GM12878 (cell line): ENCODE measurements at regions not wholly inside any gene's neighbourhood (a gene's known extent, or its start where the extent isn't known, plus 50 kb on each side); places are given as distances from the start of the nearest gene placed in this dataset.

Experiments
- ATAC-seq: fragments of 200-7000 bp; cut with Tn5 transposase; 3 replicates; pipeline ENCODE4 v1.9.1; 2020; ENCODE audit warnings: mild to moderate bottlenecking, moderate library complexity
- BruUV-seq: library from RNA; stranded (reverse); fragments of 400-500 nt; replicated peaks from 2 replicates; lab custom pipeline; 2021; lab: Mats Ljungman, UMichigan
- CTCF ChIA-PET: fragments of 300-600 bp; sonication (Branson Sonifier 250); formaldehyde crosslinking; extraction: SDS; loops from one replicate; lab custom pipeline; 2021; ENCODE audit warnings: inconsistent platforms; lab: Yijun Ruan, JAX
- POLR2A ChIA-PET: fragments of 350-600 bp; formaldehyde crosslinking; extraction: SDS; loops from one replicate; lab custom pipeline; 2021; ENCODE audit warnings: inconsistent platforms; lab: Charles Lee
- RAD21 ChIA-PET: fragments of 300-600 bp; sonication (Branson Sonifier 250); formaldehyde crosslinking; loops from one replicate; lab custom pipeline; 2023; ENCODE audit warnings: antibody characterized with exemption; ENCODE audit not compliant: unreplicated experiment; lab: Charles Lee
- SMC1A ChIA-PET: fragments of 300-600 bp; sonication (Branson Sonifier 250); formaldehyde crosslinking; loops from one replicate; lab custom pipeline; 2023; ENCODE audit not compliant: unreplicated experiment, uncharacterized antibody; lab: Charles Lee
- DNase-seq: peaks from one replicate; pipeline ENCODE4 v3.0.0-alpha.2; 2011; ENCODE audit warnings: low read depth, low spot score
- FAIRE-seq: peaks from 3 replicates; lab custom pipeline; 2011; peaks lifted over from hg19 to GRCh38; lab: Jason Lieb, UNC
- H2AFZ ChIP-seq: 2 replicates; pipeline ENCODE4 v1.6.0; 2011; ENCODE audit warnings: low read depth, low read length, control low read depth; ENCODE audit not compliant: control insufficient read depth
- H3K27ac ChIP-seq: 2 replicates; pipeline ENCODE4 v1.5.1; 2011; ENCODE audit warnings: control low read depth; ENCODE audit not compliant: control insufficient read depth, insufficient read depth
- H3K27me3 ChIP-seq, 2 experiments: replicated peaks in 1 of 2; 2 replicates each; pipeline versions ENCODE4 v1.6.0 to v1.6.1; 2011; ENCODE audit warnings: low read length in 1 of 2; ENCODE audit not compliant: control insufficient read depth in 2 of 2, insufficient read depth in 2 of 2
- H3K36me3 ChIP-seq, 2 experiments: 2 replicates each; pipeline ENCODE4 v1.5.1; 2011; ENCODE audit warnings: low read length in 1 of 2; ENCODE audit not compliant: control insufficient read depth in 2 of 2, insufficient read depth in 2 of 2
- H3K4me1 ChIP-seq: 2 replicates; pipeline ENCODE4 v1.6.1; 2011; ENCODE audit warnings: mild to moderate bottlenecking, low read length, moderate library complexity, mixed read lengths; ENCODE audit not compliant: control insufficient read depth, insufficient read depth
- H3K4me2 ChIP-seq: 2 replicates; pipeline ENCODE4 v1.6.0; 2011; ENCODE audit warnings: control low read depth; ENCODE audit not compliant: control insufficient read depth, insufficient read depth
- H3K4me3 ChIP-seq: fragments of 200-600 bp; sonication (generic); 2 replicates; pipeline ENCODE4 v1.5.1; 2016
- H3K79me2 ChIP-seq: 2 replicates; pipeline ENCODE4 v1.6.0; 2011; ENCODE audit warnings: low read length; ENCODE audit not compliant: control insufficient read depth, insufficient read depth
- H3K9ac ChIP-seq: 2 replicates; pipeline ENCODE4 v1.8.0; 2011; ENCODE audit warnings: low read length, control low read depth, mixed read lengths; ENCODE audit not compliant: control insufficient read depth, insufficient read depth
- H3K9me3 ChIP-seq: replicated peaks from 3 replicates; pipeline ENCODE4 v1.5.1; 2011; ENCODE audit warnings: mild to moderate bottlenecking, low read length; ENCODE audit not compliant: control insufficient read depth, insufficient read depth
- H4K20me1 ChIP-seq: 2 replicates; pipeline ENCODE4 v1.6.0; 2011; ENCODE audit not compliant: control insufficient read depth, insufficient read depth
- HCFC1 ChIP-seq: fragments of 150-350 bp; IDR thresholded peaks from 2 replicates; pipeline ENCODE4 v1.6.1; 2014; ENCODE audit warnings: low read length
- JUND ChIP-seq: IDR thresholded peaks from 2 replicates; pipeline ENCODE4 v1.6.1; 2012; ENCODE audit warnings: low read depth, mild to moderate bottlenecking, low read length, improper control_type of control experiment, moderate library complexity
- KDM1A ChIP-seq: fragments of 200-600 bp; sonication (generic); IDR thresholded peaks from 2 replicates; pipeline ENCODE4 v1.6.1; 2016; ENCODE audit warnings: borderline replicate concordance
- MXI1 ChIP-seq: fragments of 150-350 bp; IDR thresholded peaks from 2 replicates; pipeline ENCODE4 v1.6.1; 2011; ENCODE audit warnings: low read depth, mild to moderate bottlenecking, inconsistent platforms, low read length, improper control_type of control experiment
- RB1 ChIP-seq: fragments of 450-650 bp; formaldehyde crosslinking; IDR thresholded peaks from 2 replicates; pipeline ENCODE4 v1.6.1; 2017; ENCODE audit warnings: mild to moderate bottlenecking, borderline replicate concordance
- SP1 ChIP-seq: IDR thresholded peaks from one replicate; pipeline ENCODE4 v1.6.1; 2011; ENCODE audit warnings: low read depth, low read length
- SREBF1 ChIP-seq: IDR thresholded peaks from 2 replicates; pipeline ENCODE4 v1.6.1; 2012; ENCODE audit warnings: mild to moderate bottlenecking, low read length
- SUZ12 ChIP-seq: fragments of 200-600 bp; sonication (generic); IDR thresholded peaks from one replicate; pipeline ENCODE4 v1.6.1; 2018; ENCODE audit warnings: antibody characterized with exemption, mild to moderate bottlenecking; ENCODE audit not compliant: unreplicated experiment
- WGBS: methylation state at CpG from one replicate; pipeline ENCODE4 v1.1.6; 2016; ENCODE audit warnings: low lambda C conversion rate; ENCODE audit not compliant: insufficient replicate concordance, insufficient coverage; ENCODE audit errors: missing lambda C conversion rate; 5-methylcytosine and 5-hydroxymethylcytosine counted together
- in situ Hi-C: fragments of 300-500 bp; cut with MboI; formaldehyde crosslinking; loops from 9 replicates; pipeline ENCODE4 v1.14.3; 2018; ENCODE audit warnings: mixed read lengths
- intact Hi-C: fragments of 100-400 bp; cut with micrococcal nuclease; formaldehyde crosslinking; loops from one replicate; pipeline ENCODE4 v1.14.2; 2022; ENCODE audit not compliant: unreplicated experiment
- TF ChIP-seq, protein P1 (sequence below): IDR thresholded peaks from 2 replicates; pipeline ENCODE4 v1.6.1; 2012; ENCODE audit warnings: low read length, inconsistent platforms

- Histone ChIP-seq H3K4me2 (no peak overlapping the region), H3K9ac (no peak overlapping the region), H3K79me2 (no peaks in the 10 kb centered on the region), H3K27me3 (no peaks in the 10 kb centered on the region), H3K27ac (no peak overlapping the region), H3K4me3 (no peak overlapping the region), H3K4me1 (no peaks in the 10 kb centered on the region; the same call in 1 of the 2 replicates), H2AFZ (no peak overlapping the region), H3K9me3 (no peaks in the 10 kb centered on the region), H3K36me3 (no peaks in the 10 kb centered on the region), H4K20me1 (no peaks in the 10 kb centered on the region)
- no peak for DNase-seq
- ChIA-PET POLR2A (no interaction called here), RAD21 (interaction anchor here (0.9 kb wide), 1 partner anchor 12 kb away, joined by 5 read pairs; no protein-coding TSS in a partner anchor), CTCF (no interaction called here), SMC1A (no interaction called here)
- no TSS peak for BruUV-seq
- WGBS, result 74% methylated on average over 2 of the region's 2 CpGs
- no peak for FAIRE-seq
- in situ Hi-C loops, result no loop called here
- intact Hi-C loops, result no loop called here
- ATAC-seq, result no peak
- TF ChIP-seq SREBF1 (no peak), MXI1 (no peak), HCFC1 (no peak), SP1 (no peak), RB1 (no peak), KDM1A (no peak), JUND (no peak), SUZ12 (no peak)
- TF ChIP-seq, protein P1, sequence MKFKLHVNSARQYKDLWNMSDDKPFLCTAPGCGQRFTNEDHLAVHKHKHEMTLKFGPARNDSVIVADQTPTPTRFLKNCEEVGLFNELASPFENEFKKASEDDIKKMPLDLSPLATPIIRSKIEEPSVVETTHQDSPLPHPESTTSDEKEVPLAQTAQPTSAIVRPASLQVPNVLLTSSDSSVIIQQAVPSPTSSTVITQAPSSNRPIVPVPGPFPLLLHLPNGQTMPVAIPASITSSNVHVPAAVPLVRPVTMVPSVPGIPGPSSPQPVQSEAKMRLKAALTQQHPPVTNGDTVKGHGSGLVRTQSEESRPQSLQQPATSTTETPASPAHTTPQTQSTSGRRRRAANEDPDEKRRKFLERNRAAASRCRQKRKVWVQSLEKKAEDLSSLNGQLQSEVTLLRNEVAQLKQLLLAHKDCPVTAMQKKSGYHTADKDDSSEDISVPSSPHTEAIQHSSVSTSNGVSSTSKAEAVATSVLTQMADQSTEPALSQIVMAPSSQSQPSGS, result no peak
- TF ChIP-seq, all 136 proteins: peak for 0
These were observed 176.6 kb downstream of the KTN1 start for GRCh38 chr14:55756557-55756956.
